ENCODE measurements at regions not wholly inside any gene's neighbourhood (a gene's known extent, or its start where the extent isn't known, plus 50 kb on each side); places are given as distances from the start of the nearest gene placed in this dataset.

- no peak for DNase-seq
These were observed 505.7 kb downstream of the CMPK2 start for GRCh38 chr2:6359964-6360363.

- DNase-seq: no peak
These were observed 502.8 kb downstream of the CMPK2 start for GRCh38 chr2:6362671-6363450.

GRCh38 chr2:6368281-6368680 lies 497.4 kb downstream of the CMPK2 start:
- DNase-seq: no peak

- DNase-seq: no peak
These were observed 496.4 kb downstream of the CMPK2 start for GRCh38 chr2:6369266-6369665.

- DNase-seq: no peak
These were observed 494.8 kb downstream of the CMPK2 start for GRCh38 chr2:6370753-6371551.

- no peak for DNase-seq
These were observed 493.3 kb downstream of the CMPK2 start for GRCh38 chr2:6372317-6372901.

- no peak for DNase-seq
These were observed 484.4 kb downstream of the CMPK2 start for GRCh38 chr2:6381326-6381725.

GRCh38 chr2:6384341-6384740 lies 481.4 kb downstream of the CMPK2 start:
- no peak for DNase-seq

- no peak for DNase-seq
These were observed 473.4 kb downstream of the CMPK2 start for GRCh38 chr2:6392354-6392753.

GRCh38 chr2:6392966-6393365 lies 472.7 kb downstream of the CMPK2 start:
- DNase-seq: no peak

GRCh38 chr2:6393819-6394218 lies 471.9 kb downstream of the CMPK2 start:
- no peak for DNase-seq

GRCh38 chr2:6394276-6394675 lies 471.4 kb downstream of the CMPK2 start:
- DNase-seq: peak; percentile 76

GRCh38 chr2:6398421-6398820 lies 467.3 kb downstream of the CMPK2 start:
- no peak for DNase-seq

- DNase-seq: no peak
These were observed 464.4 kb downstream of the CMPK2 start for GRCh38 chr2:6401301-6401700.

GRCh38 chr2:6408057-6408456 lies 457.6 kb downstream of the CMPK2 start:
- no peak for DNase-seq

GRCh38 chr2:6410313-6410712 lies 455.4 kb downstream of the CMPK2 start:
- no peak for DNase-seq

- DNase-seq: no peak
These were observed 453.1 kb downstream of the CMPK2 start for GRCh38 chr2:6412533-6413091.

- no peak for DNase-seq
These were observed 448.7 kb downstream of the CMPK2 start for GRCh38 chr2:6417050-6417449.

- DNase-seq: no peak
These were observed 447.4 kb downstream of the CMPK2 start for GRCh38 chr2:6418291-6418690.

- DNase-seq: no peak
These were observed 444.5 kb downstream of the CMPK2 start for GRCh38 chr2:6421138-6421730.

- DNase-seq: no peak
These were observed 443.8 kb downstream of the CMPK2 start for GRCh38 chr2:6421888-6422287.

GRCh38 chr2:6423157-6423556 lies 442.6 kb downstream of the CMPK2 start:
- DNase-seq: no peak

GRCh38 chr2:6423944-6424343 lies 441.8 kb downstream of the CMPK2 start:
- DNase-seq: no peak

All from NCI-H187 treated with DMSO at 0.1 percent for 48 hours (cell line).